GM12891 (cell line): ENCODE measurements at regions not wholly inside any gene's neighbourhood (a gene's known extent, or its start where the extent isn't known, plus 50 kb on each side); places are given as distances from the start of the nearest gene placed in this dataset.

Experiments used
- PAX5 ChIP-seq: IDR thresholded peaks from 2 replicates; pipeline ENCODE4 v1.6.1; 2011; ENCODE audit warnings: low read length, moderate library complexity, mild to moderate bottlenecking; ENCODE audit not compliant: insufficient read depth, severe bottlenecking
- POLR2A ChIP-seq: IDR thresholded peaks from 2 replicates; pipeline ENCODE4 v1.6.1; 2011; ENCODE audit warnings: low read depth, low read length, control low read depth
- POLR2AphosphoS5 ChIP-seq: IDR thresholded peaks from 2 replicates; pipeline ENCODE4 v1.6.1; 2011; ENCODE audit warnings: low read depth, low read length, control low read depth
- POU2F2 ChIP-seq: IDR thresholded peaks from 2 replicates; pipeline ENCODE4 v1.6.1; 2011; ENCODE audit warnings: low read depth, mild to moderate bottlenecking, control low read depth, low read length, moderate library complexity
- SPI1 ChIP-seq: IDR thresholded peaks from 2 replicates; pipeline ENCODE4 v1.6.1; 2011; ENCODE audit warnings: low read depth, low read length, control low read depth
- TAF1 ChIP-seq: IDR thresholded peaks from 2 replicates; pipeline ENCODE4 v1.6.1; 2011; ENCODE audit warnings: low read depth, low read length, control low read depth

GRCh38 chr21:36628761-36629460 is 70.0 kb upstream of the SIM2 start:
- no peak for TF ChIP-seq TAF1
- TF ChIP-seq POLR2AphosphoS5: no peak
- TF ChIP-seq POLR2A: no peak
- no peak for TF ChIP-seq PAX5
- no peak for TF ChIP-seq SPI1
- no peak for TF ChIP-seq POU2F2
